ENCODE measurements at regions not wholly inside any gene's neighbourhood (a gene's known extent, or its start where the extent isn't known, plus 50 kb on each side); places are given as distances from the start of the nearest gene placed in this dataset.

GRCh38 chr5:82416512-82416911 lies 138.4 kb upstream of the RPS23 start:
- in situ Hi-C loops (cut with HindIII; ENCODE audit: low pct_unique_long_range_greater_than_20kb, low sequenced_read_pairs) (no loop called here), intact Hi-C loops (cut with micrococcal nuclease; ENCODE audit: unreplicated experiment) (no loop called here)
- no peak for ATAC-seq
- POLR2A ChIA-PET = no interaction called here
- H3K27me3 ChIP-seq (ENCODE audit: control insufficient read depth, insufficient read depth, low read length) = no peaks in the 10 kb centered on the region
- no TSS peak for BruUV-seq (replicated peaks)
- no peaks in the 10 kb centered on the region for H3K9me3 ChIP-seq (ENCODE audit: control insufficient read depth, insufficient read depth, low read depth, low read length)
- TF ChIP-seq SIN3A (IDR thresholded peaks at IDR 0.05; ENCODE audit: borderline replicate concordance, insufficient read depth, low read depth, low read length) (no peak), POLR2AphosphoS5 (IDR thresholded peaks at IDR 0.05; ENCODE audit: low read depth, low read length) (no peak), CTCF (IDR thresholded peaks at IDR 0.05) (no peak), TCF7L2 (IDR thresholded peaks at IDR 0.05; ENCODE audit: low read depth, low read length) (no peak)
- TF ChIP-seq, protein P1, sequence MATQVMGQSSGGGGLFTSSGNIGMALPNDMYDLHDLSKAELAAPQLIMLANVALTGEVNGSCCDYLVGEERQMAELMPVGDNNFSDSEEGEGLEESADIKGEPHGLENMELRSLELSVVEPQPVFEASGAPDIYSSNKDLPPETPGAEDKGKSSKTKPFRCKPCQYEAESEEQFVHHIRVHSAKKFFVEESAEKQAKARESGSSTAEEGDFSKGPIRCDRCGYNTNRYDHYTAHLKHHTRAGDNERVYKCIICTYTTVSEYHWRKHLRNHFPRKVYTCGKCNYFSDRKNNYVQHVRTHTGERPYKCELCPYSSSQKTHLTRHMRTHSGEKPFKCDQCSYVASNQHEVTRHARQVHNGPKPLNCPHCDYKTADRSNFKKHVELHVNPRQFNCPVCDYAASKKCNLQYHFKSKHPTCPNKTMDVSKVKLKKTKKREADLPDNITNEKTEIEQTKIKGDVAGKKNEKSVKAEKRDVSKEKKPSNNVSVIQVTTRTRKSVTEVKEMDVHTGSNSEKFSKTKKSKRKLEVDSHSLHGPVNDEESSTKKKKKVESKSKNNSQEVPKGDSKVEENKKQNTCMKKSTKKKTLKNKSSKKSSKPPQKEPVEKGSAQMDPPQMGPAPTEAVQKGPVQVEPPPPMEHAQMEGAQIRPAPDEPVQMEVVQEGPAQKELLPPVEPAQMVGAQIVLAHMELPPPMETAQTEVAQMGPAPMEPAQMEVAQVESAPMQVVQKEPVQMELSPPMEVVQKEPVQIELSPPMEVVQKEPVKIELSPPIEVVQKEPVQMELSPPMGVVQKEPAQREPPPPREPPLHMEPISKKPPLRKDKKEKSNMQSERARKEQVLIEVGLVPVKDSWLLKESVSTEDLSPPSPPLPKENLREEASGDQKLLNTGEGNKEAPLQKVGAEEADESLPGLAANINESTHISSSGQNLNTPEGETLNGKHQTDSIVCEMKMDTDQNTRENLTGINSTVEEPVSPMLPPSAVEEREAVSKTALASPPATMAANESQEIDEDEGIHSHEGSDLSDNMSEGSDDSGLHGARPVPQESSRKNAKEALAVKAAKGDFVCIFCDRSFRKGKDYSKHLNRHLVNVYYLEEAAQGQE (IDR thresholded peaks at IDR 0.05; ENCODE audit: insufficient read depth in 1 of 2, low read depth in 2 of 2, low read length in 1 of 2) = no peak
- no peak overlapping the region for H3K27ac ChIP-seq (ENCODE audit: low read length)
- no peak overlapping the region for H3K4me3 ChIP-seq (ENCODE audit: low read depth in 2 of 2, low read length in 2 of 2)
- H3K36me3 ChIP-seq (ENCODE audit: control insufficient read depth, insufficient read depth, low read length) = no peaks in the 10 kb centered on the region
- no peaks in the 10 kb centered on the region for H3K4me1 ChIP-seq (ENCODE audit: control insufficient read depth, insufficient read depth, low read length)
- CTCF ChIA-PET = no interaction called here
- no peak for DNase-seq (ENCODE audit: low read depth, low spot score)

- POLR2A ChIA-PET = no interaction called here
- in situ Hi-C loops (cut with HindIII; ENCODE audit: low pct_unique_long_range_greater_than_20kb, low sequenced_read_pairs) (no loop called here), intact Hi-C loops (cut with micrococcal nuclease; ENCODE audit: unreplicated experiment) (no loop called here)
- CTCF ChIA-PET = no interaction called here
- BruUV-seq (replicated peaks) = no TSS peak
- no peak overlapping the region for H3K27ac ChIP-seq (ENCODE audit: low read length)
- ATAC-seq (no peak), DNase-seq (ENCODE audit: low read depth, low spot score) (no peak)
- no peaks in the 10 kb centered on the region for H3K36me3 ChIP-seq (ENCODE audit: control insufficient read depth, insufficient read depth, low read length)
- H3K9me3 ChIP-seq (ENCODE audit: control insufficient read depth, insufficient read depth, low read depth, low read length) = no peaks in the 10 kb centered on the region
- TF ChIP-seq, protein P1 (IDR thresholded peaks at IDR 0.05; ENCODE audit: insufficient read depth in 1 of 2, low read depth in 2 of 2, low read length in 1 of 2) = no peak
- no peak for TF ChIP-seq TCF7L2 (IDR thresholded peaks at IDR 0.05; ENCODE audit: low read depth, low read length)
- no peak for TF ChIP-seq SIN3A (IDR thresholded peaks at IDR 0.05; ENCODE audit: borderline replicate concordance, insufficient read depth, low read depth, low read length)
- TF ChIP-seq POLR2AphosphoS5 (IDR thresholded peaks at IDR 0.05; ENCODE audit: low read depth, low read length) = no peak
- no peak for TF ChIP-seq CTCF (IDR thresholded peaks at IDR 0.05)
- no peaks in the 10 kb centered on the region for H3K27me3 ChIP-seq (ENCODE audit: control insufficient read depth, insufficient read depth, low read length)
- H3K4me1 ChIP-seq (ENCODE audit: control insufficient read depth, insufficient read depth, low read length) = no peaks in the 10 kb centered on the region
- no peak overlapping the region for H3K4me3 ChIP-seq (ENCODE audit: low read depth in 2 of 2, low read length in 2 of 2)
Observed at GRCh38 chr5:82414041-82414388, 135.9 kb upstream of the RPS23 start.
